Skin of body (tissue), 1 donor: ENCODE measurements at regions not wholly inside any gene's neighbourhood (a gene's known extent, or its start where the extent isn't known, plus 50 kb on each side); places are given as distances from the start of the nearest gene placed in this dataset.

Source experiments
- DNase-seq: peaks from one replicate; lab custom pipeline; 2025; lab: John Stamatoyannopoulos, UW

DNA sequence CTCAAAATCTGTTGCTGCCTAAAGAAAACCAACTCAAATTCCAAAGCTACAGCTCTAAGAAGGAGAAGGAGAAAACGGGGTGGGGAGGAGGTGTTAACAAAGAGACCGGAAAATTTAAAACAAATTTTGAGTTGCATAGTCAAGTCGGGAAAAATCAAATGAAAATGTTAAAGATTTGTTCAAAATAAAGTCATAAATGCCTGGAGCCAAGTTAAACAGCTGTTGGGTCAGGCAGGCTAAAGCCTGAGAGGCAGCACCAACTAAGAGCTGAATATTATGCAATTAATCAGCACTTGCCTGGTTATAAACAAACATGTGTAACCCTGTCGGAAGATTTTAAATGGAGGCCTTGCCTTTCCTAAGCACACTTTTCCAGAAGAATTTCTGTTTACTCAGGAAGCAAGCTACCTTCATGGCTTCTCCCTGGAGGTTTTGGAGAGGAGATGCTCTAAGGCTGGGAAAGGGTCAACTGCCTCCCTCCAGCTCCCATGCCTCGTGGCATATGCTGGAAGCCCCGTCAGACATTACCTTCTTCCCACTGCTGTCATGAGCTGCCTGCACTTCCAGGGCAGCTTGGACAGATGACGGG, 270.5 kb downstream of the DMRT2 start:
- peak; percentile 28 for DNase-seq

- no peak for DNase-seq
These were observed 277.3 kb downstream of the DMRT2 start for GRCh38 chr9:1327467-1327866.

DNA sequence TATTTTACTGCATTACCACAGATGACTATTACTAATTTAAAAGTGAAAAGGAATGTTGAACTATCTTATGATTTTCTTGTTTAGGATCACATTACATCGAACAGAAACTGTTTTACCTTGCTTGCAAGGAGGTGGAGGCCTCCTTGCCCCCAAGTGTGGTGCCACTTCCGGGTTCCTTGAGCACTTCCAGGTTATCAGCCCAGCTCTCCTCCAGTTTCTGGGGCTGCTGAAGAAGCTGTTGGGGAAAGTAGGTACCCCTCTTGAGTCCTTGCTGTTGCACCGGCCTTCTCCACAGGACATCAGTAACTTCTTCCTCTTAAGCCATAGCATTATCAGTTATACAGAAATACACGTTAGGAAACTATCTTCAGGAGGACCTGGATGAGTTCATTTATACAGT, 278.2 kb downstream of the DMRT2 start:
- DNase-seq = no peak

- DNase-seq = no peak
These were observed 281.4 kb downstream of the DMRT2 start for GRCh38 chr9:1331546-1332038.

GRCh38 chr9:1332156-1332555, 282.0 kb downstream of the DMRT2 start:
- DNase-seq = peak; percentile 14

DNA sequence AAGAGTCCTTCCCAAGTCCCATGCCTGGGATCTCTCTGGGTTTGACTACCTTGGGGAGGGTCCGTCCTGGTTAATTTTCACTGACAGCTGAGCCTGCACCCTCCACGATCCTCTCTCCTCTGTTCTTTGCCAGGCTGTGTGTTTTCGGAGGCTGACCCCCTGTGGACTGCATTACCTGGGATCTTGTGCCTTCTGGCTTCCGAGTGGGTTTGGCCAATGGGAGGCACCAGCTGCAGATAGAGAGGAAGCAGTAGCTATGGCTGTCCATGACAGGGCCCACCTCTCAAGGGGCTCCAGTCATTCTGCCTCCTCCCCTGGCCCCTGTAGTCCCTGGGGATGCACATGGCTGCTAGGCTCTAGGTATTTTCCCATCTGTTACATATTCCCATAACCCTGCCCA, 285.0 kb downstream of the DMRT2 start:
- DNase-seq = no peak

- no peak for DNase-seq
These were observed 287.0 kb downstream of the DMRT2 start for GRCh38 chr9:1337169-1337568.

DNA sequence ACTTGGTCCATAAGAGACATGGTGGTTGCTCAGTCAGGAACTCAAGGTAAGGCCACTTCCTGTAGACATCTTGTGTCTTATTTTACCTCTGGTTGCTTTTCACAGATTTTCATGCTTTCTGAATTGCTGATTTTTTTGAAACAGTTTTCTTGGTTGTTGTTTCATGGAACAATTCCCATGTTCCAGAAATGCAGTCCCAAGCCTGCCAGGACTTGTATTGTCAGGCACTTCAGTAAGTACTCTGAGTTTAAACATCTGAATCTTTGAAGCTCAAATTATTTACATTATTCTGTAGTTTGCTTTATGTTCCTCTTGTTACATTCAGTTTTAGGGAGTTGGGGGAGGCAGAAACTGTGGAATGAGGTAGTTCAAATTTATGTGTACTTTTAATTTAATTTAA, 290.2 kb downstream of the DMRT2 start:
- no peak for DNase-seq

DNA sequence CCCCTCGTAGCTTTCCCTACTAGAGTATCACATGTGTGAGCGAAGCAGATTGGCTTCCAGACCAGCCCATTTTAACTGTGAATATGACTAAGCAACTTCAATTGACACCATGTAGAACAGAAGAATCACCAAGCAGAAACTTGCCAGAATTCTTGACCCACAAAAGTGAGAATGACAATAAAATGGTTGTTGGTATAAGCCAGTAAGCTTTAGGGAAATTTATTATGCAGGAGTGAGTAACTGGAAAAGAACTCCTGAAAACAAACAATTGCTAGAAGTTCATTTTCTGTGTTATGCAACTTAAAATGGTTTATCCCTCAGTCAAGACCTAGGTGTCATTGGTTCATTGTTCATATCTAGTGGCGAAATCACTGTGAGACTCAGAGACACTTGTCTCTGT, 303.1 kb downstream of the DMRT2 start:
- no peak for DNase-seq

DNA sequence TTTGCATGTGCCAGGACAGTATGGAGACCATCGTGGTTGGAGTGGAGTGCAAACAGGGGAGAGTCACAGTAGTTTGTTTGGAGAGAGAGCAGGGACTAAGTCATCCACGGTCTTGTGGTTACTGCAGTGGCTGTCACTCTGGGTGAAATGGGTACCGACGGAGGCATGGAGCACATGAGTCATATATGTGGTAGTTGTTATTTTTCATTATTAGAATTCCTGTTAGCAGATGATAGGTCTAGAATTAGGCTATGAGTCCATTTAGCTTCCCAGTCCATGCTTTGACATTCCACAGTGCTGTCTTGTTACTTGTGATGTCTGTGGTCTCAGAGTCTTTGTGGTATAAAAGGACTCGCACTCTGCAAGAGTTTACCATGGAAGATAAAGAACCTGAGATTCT, 303.9 kb downstream of the DMRT2 start:
- no peak for DNase-seq

- no peak for DNase-seq
These were observed 304.4 kb downstream of the DMRT2 start for GRCh38 chr9:1354606-1355005.

- no peak for DNase-seq
These were observed 305.5 kb downstream of the DMRT2 start for GRCh38 chr9:1355656-1356055.

DNA sequence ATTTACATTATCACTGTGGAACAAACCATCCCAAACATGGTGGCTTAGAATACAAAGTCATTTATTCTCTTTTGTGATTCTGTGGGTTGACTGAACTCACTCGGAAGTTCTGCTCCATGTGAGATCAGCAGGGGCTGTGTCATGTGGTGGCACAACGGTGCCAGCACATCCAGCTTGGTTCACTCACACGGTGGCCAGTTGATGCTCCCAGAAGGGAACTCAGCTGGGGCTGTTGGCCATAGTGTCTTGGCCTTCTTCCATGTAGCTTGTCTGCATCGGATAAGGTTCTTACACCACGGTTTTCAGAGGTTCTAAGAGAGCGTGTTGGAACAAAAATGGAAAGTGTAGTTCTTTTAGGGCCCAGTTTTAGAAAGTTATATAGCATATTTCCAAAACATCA, 312.7 kb downstream of the DMRT2 start:
- no peak for DNase-seq

DNA sequence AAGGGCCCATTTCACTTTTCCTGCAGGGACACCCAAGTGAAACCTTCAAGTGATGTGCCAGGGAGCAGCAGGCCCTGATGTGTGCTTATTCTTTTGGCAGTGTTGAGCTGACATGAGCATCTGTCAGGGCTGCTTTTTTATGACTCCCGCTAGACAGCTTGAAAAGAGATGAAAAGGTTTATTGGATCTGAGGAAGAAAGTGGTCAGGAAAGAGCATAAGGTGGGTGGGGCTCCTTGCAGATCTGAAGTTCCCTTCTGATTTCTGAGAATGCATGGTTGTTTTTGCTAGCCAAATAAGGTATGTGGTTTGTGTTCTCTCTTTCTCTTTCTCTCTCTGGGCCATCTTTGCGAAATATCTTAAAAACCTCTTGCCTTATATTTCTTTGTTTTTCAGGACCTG, 316.1 kb downstream of the DMRT2 start:
- DNase-seq = no peak

DNA sequence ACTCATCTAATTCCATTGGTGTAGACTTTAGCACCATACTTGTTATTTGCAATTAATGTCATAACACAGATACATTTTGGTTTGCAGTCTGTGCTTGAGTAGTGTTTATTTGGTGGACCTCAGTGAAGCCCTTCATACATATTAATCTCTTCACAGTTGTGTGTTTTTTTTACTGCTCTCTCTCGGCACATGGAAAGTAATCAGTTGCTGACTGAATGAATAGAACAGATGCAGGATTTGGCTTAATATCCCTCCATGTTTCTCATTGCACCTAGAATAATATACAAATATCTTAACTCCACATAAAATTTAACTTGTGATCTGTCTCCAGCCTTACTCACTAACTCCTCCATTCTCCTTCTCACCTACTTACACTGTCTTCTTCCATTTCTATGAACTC, 319.1 kb downstream of the DMRT2 start:
- no peak for DNase-seq

DNA sequence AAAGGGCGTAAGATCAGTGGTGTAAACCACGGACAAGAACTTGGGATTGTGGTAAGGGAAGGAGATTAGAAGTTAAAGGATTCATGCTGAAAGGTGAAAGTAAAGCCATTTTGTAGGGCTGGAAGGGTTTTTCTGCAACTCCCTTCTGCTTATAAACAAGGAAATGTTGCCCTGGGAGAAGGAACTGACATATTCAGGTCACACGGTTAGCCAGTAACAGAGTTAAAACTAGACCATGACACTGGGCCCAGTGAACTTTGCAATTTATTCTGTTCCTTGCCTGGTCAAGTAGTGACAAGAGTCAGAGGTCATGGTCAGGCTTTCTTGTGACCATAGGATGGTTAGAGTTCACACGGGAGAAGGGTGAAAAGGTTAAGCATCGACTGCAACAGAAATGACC, 323.3 kb downstream of the DMRT2 start:
- no peak for DNase-seq

- DNase-seq = peak; percentile 54
These were observed 333.8 kb downstream of the DMRT2 start for GRCh38 chr9:1383899-1384455.

- DNase-seq = no peak
These were observed 334.7 kb downstream of the DMRT2 start for GRCh38 chr9:1384816-1385215.

DNA sequence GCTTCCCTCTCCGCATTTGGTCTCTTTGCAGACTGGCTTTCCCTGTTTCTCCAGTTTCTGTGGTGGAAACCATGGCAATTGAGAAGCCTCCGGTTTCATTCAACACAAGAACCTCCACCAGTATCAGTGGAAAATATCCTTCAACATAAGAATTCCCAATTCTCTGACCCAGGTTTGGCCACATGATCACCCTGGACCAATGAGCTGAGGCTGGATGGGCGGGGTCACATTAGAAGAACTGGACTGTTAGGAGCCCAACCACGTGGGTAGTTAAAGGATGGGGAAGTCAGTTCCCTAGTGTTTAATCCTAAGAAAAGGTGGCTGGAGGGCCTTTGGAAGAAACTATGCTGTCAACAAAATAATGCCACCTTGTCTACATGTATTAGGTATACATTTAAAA, 336.3 kb downstream of the DMRT2 start:
- no peak for DNase-seq

- DNase-seq = peak; percentile 7
These were observed 338.1 kb downstream of the DMRT2 start for GRCh38 chr9:1388216-1388615.

DNA sequence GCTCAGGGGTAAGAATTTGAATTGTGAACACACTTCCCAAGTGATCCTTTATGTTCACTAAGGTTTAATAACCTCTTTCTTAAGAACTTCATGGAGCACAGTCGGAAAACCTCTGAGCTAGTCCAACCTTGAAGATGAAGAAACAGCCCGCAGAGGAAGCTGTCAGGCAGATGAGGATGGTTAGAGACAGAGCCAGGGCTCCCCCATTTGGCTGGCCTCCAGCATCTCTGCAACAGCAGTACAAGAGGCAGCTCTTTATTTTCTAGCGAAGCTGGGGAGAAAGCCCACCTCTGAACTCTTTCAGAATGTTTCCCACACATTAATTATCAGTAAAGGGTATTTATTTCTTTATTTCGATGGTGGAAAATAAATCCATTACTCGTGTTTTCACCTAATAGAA, 350.8 kb downstream of the DMRT2 start:
- DNase-seq = no peak

DNA sequence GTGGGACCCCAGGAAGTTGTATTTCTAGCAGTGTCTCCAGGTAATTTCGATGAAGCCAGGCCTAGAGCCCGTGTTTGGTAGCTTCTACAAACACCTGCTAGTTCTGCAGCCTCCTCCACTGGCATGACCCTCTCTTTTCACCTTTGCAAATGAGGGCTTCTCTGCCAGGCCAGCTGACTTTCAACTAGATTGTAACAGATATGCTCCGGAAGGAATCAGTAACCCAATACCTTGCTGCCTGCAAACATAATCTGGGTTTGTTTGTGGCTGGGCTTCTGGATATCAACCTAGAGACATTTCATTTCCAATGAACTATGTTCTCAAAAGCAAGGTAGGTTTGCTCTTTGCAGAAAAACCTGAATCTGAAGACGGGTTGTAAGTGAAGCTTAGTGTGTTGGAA, 354.8 kb downstream of the DMRT2 start:
- DNase-seq = no peak

GRCh38 chr9:1411826-1412225, 361.7 kb downstream of the DMRT2 start:
- DNase-seq = no peak

GRCh38 chr9:1414711-1415131, 364.6 kb downstream of the DMRT2 start:
- peak; percentile 99 for DNase-seq
